Glutamatergic neuron (in vitro differentiated cells): ENCODE measurements at regions not wholly inside any gene's neighbourhood (a gene's known extent, or its start where the extent isn't known, plus 50 kb on each side); places are given as distances from the start of the nearest gene placed in this dataset.

Experiments used
- DNase-seq: peaks from one replicate; pipeline ENCODE4 v3.0.0; 2022
- H3K27ac Mint-ChIP-seq: one replicate; pipeline ENCODE4 v1.8.0; 2020; ENCODE audit warnings: mild to moderate bottlenecking, mixed read lengths, inconsistent platforms; ENCODE audit not compliant: unreplicated experiment
- H3K27me3 Mint-ChIP-seq: one replicate; pipeline ENCODE4 v1.8.0; 2020; ENCODE audit warnings: mild to moderate bottlenecking, moderate library complexity, mixed read lengths, inconsistent platforms; ENCODE audit not compliant: unreplicated experiment
- H3K36me3 Mint-ChIP-seq: one replicate; pipeline ENCODE4 v1.8.0; 2020; ENCODE audit warnings: mild to moderate bottlenecking, mixed read lengths, inconsistent platforms; ENCODE audit not compliant: unreplicated experiment
- H3K4me1 Mint-ChIP-seq: one replicate; pipeline ENCODE4 v1.8.0; 2020; ENCODE audit warnings: mild to moderate bottlenecking, low read depth, mixed read lengths, inconsistent platforms; ENCODE audit not compliant: unreplicated experiment
- H3K4me3 Mint-ChIP-seq: one replicate; pipeline ENCODE4 v1.8.0; 2020; ENCODE audit warnings: mild to moderate bottlenecking, mixed read lengths, inconsistent platforms; ENCODE audit not compliant: unreplicated experiment
- H3K9me3 Mint-ChIP-seq: one replicate; pipeline ENCODE4 v1.8.0; 2020; ENCODE audit warnings: mild to moderate bottlenecking, moderate library complexity, mixed read lengths, inconsistent platforms; ENCODE audit not compliant: unreplicated experiment
- CTCF ChIP-seq: fragments of 200-600 bp; sonication (generic); IDR thresholded peaks from one replicate; pipeline ENCODE4 v1.5.0; 2021; ENCODE audit not compliant: partially characterized antibody, unreplicated experiment

- no peak for TF ChIP-seq CTCF
- no peak for DNase-seq
- H3K36me3 Mint-ChIP-seq = peaks cover 5% of the 10 kb centered on the region
- no peaks in the 10 kb centered on the region for H3K27me3 Mint-ChIP-seq
- peaks cover 20% of the 10 kb centered on the region for H3K4me1 Mint-ChIP-seq
- H3K4me3 Mint-ChIP-seq = no peak overlapping the region
- H3K27ac Mint-ChIP-seq = no peak overlapping the region
- peaks cover 4% of the 10 kb centered on the region for H3K9me3 Mint-ChIP-seq
Observed at GRCh38 chr10:2919016-2919415, 148.3 kb upstream of the PFKP start.

- DNase-seq = no peak
- Mint-ChIP-seq H3K4me3 (no peak overlapping the region), H3K27me3 (no peaks in the 10 kb centered on the region), H3K27ac (no peak overlapping the region), H3K36me3 (peaks cover 5% of the 10 kb centered on the region), H3K4me1 (peaks cover 20% of the 10 kb centered on the region), H3K9me3 (peaks cover 4% of the 10 kb centered on the region)
- TF ChIP-seq CTCF = no peak
Observed at GRCh38 chr10:2918489-2918888, 148.9 kb upstream of the PFKP start.

- H3K4me1 Mint-ChIP-seq = peaks cover 20% of the 10 kb centered on the region
- H3K9me3 Mint-ChIP-seq = peaks cover 4% of the 10 kb centered on the region
- DNase-seq = no peak
- no peaks in the 10 kb centered on the region for H3K27me3 Mint-ChIP-seq
- no peak overlapping the region for H3K4me3 Mint-ChIP-seq
- TF ChIP-seq CTCF = no peak
- H3K27ac Mint-ChIP-seq = no peak overlapping the region
- peaks cover 5% of the 10 kb centered on the region for H3K36me3 Mint-ChIP-seq
Observed at GRCh38 chr10:2917926-2918325, 149.4 kb upstream of the PFKP start.

GRCh38 chr10:2915412-2915811 lies 151.9 kb upstream of the PFKP start:
- H3K27ac Mint-ChIP-seq = no peak overlapping the region
- peaks cover 12% of the 10 kb centered on the region for H3K4me1 Mint-ChIP-seq
- peaks cover 4% of the 10 kb centered on the region for H3K9me3 Mint-ChIP-seq
- no peak for TF ChIP-seq CTCF
- DNase-seq = no peak
- H3K36me3 Mint-ChIP-seq = no peaks in the 10 kb centered on the region
- no peaks in the 10 kb centered on the region for H3K27me3 Mint-ChIP-seq
- H3K4me3 Mint-ChIP-seq = no peak overlapping the region

DNA sequence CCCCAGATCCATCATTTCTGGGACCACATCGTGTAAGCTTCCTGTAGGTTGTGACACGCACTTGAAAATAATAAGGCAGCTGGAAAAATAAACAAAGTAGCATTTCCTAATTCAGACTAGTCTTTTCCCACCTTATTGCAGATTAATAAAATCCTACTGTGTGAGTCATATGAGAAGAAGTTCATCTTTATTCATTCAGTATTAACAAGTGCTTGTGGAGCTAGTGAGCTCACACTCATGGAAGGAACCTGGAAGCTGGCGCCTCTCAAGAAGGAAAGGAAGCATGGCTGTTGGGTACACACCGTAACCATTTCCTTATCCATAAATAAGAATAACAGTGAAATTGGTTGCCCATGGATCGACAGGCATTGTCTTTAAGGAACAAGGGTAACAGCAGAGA lies 152.6 kb upstream of the PFKP start:
- Mint-ChIP-seq H3K27ac (no peak overlapping the region), H3K36me3 (no peaks in the 10 kb centered on the region), H3K27me3 (no peaks in the 10 kb centered on the region), H3K4me3 (no peak overlapping the region), H3K4me1 (peaks cover 5% of the 10 kb centered on the region), H3K9me3 (peaks cover 2% of the 10 kb centered on the region)
- TF ChIP-seq CTCF = no peak
- DNase-seq = no peak
